MV-4-11 (cell line): ENCODE measurements at regions not wholly inside any gene's neighbourhood (a gene's known extent, or its start where the extent isn't known, plus 50 kb on each side); places are given as distances from the start of the nearest gene placed in this dataset.

Experiments
- DNase-seq: peaks from one replicate; lab custom pipeline; 2025; lab: John Stamatoyannopoulos, UW

DNA sequence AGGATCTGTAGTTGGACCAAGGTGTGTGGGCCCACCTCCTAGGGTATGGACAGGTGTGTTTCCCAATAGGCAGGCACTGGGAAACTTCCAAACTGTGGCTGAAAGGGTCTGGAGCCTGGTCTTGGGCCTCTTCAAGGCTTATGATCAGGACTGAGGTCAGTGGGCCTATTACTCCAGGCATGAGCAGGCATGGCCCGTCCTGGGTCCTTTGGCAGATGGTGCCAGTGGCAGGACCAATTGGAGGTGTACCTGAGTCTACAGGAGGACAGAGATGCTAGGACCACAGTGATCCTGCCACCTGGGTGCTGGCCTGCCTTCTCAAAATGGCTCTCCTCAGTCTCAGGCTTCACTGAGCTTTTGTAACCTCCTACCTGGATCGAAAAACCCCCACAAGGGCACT, 95.4 kb downstream of the RAB18 start:
- no peak for DNase-seq

DNA sequence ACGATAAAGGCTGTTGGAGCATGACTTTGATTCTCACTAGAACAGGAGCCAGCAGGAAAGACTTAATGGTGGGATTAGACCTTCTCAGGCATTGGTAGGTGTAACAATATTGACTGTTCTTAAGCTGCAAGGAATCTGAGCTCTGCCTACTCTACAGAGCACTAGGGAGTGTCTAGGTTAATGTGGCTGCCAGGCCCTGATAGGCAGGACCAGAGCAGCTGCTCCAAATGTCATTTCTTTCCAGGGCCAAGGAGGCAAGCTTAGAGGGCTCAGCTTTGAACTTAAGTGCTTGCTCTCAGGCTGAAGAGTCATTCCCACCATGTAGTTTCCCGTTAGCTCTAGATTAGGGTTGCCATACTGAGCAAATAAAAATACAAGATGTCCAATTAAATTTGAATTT, 96.8 kb downstream of the RAB18 start:
- no peak for DNase-seq

DNA sequence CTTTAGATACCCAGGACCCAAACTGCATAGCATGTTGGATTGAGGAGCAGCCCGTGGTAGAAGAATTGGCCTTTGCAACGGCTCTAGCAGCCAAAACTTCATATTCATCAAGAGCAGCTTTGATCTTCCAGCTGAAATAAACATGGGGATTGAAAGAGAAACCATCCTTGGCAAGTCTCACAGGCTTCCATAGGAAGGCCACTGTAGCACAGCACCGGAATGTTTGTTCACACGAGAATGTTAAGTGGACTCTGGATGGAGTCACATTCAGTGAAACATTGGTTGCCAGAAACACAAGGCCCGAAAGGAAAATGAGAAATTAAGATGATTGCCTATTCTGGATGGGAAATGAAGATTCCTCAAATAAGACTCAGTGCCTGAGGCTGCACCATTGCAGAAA, 97.4 kb downstream of the RAB18 start:
- DNase-seq, result no peak

DNA sequence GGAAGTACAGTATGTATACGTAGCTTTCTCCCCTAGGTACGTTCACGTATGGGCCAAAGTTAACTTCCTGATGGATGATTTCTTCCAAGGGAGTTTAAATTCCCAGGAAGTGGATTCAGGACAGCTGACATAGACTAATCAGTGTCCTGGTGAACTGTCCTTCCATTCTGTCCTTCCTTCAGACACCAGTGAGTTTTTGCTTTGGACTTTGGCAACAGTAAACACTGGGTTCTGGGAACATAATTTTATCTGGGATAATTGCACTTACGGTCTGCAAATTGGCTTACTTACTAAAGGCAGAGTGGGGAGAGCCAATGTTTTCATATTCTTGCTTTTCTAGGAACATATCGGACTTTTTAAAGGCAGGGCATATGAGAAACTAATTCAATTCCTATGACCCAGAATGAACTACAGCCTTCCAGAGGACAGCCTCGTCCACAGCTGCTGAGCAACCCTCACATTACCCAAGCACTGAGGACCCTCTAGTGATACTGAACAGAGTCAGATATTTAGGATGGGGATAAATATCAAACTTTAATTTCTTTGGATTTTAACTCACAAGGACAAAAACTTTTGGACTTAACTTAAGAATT, 97.9 kb downstream of the RAB18 start:
- no peak for DNase-seq

DNA sequence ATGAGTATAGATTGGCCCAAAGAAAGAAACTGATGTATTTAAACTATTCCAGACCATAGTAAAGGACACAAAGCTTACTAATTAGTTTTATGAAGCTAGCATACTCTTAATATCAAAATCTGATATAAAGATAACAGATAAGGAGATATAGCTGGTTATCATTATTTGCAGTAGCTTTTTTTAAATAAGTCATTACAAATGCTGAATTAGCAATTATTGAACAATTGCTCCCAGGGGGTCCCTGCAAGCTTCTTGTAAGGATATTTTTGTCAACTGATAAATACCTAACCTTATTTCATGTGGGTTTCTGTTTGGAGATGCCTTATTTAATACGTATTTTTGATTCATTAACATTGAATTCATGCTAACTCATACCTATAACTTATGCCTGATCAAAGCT, 99.0 kb downstream of the RAB18 start:
- no peak for DNase-seq

DNA sequence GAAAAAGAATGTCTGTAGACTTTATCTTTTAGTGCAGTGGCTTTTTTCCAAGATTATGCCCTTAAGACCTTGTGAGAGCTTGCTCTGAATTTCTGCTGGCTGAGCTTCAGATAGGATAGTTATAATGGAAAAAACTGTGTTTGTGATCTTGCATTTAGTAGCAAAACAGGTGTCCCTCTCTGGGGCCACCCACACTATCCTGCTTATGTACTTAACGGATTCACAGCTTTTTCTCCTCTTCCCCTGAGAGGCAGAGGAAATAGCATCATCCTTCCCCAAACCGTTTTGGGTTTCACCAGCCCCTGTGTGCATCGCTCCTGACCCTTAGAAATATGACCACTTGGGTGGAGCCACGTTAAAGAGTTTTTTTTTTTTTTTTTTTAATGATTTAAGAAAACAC, 101.2 kb downstream of the RAB18 start:
- no peak for DNase-seq

DNA sequence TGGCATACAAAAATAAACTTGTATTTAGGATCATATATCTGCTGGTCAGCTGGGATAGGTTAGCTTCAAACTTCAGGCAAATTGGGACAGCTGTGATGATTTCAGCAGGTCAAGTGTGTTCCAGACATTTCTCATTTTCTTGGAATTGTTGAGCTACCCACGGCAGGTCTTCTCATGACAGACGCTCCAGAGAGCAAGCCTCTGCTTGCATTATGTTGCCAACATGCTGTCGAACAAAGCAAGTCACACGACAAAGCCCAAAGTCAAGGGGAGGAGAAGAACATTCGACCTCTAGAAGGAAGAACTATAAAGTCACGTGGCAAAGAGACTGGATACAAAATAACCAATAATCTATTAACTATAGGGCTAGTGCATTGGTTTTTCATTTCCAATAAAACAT, 103.5 kb downstream of the RAB18 start:
- no peak for DNase-seq

DNA sequence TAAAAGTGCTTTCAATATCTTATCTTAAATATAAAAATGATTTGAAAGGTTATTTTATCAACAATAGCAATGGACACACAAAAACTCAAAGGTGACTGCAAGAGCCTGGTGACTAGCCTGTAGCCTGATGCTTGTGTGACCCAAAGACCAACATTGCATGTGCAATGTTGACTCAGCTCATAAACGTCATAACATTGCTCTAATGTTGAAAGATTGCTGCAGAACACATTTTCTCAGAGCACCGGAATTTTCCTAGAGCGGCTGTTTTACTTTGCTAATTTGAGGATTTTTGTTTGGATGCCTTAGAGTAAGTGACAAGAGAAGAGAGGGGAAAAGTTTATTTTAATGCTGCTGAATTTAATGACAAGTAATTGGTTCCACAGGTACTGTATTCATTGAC, 107.1 kb downstream of the RAB18 start:
- DNase-seq, result no peak

DNA sequence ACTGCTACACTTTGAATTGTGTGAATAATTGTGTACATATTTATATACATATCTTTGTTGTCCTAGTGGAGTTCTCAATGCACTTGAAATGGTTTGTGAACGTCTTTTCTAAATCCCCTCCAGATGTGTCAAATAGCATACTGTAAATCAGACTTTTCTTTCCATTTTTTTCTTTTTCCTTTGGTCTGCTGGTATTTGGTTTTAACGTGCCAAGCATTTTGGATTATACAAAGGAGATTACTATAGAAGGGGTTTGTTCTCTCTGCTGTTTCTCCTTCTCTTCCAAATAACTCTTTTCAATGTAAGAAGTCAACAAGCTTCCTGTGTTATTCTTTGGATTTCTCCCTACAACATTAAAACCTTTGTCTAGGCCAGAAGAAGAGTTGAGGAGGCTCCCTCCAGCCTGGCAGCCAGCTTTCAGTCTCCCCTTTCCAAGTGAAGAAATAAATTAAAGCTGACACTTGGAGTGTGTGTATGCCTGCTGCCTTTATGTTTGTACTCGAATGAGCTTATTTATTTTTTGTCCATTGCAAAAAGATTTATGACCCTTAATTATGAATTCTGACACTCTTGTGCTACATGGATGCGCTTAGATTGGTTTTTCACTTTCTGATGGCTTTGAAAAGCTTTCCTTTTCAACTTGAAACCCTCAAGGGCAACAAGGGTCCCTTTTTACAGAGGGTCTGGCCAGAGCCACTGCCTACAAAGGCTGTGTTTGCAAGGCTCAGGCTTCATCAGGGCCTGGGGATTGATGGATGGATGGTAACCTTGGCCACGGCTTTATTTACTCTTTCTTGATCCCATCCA, 107.8 kb downstream of the RAB18 start:
- no peak for DNase-seq

DNA sequence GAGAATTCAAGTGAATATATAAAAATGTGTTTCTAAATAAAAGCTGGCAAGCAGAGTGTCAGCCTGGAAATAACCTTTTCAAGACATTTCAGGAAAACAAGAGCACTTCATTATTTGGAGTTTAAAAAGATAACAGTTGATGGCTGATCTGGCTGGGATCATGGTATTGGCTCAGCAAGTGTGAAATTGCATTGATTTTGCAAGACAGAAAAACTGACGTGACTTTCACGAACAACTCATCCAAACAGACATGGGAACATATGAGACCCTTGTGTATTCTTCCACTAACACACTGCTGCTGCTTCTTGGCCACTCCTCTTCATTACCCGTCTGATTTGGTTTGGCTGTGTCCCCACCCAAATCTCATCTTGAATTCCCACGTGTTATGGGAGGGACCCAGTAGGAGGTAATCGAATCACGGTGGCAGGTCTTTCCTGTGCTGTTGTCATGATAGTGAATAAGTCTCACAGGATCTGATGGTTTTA, 108.5 kb downstream of the RAB18 start:
- no peak for DNase-seq

DNA sequence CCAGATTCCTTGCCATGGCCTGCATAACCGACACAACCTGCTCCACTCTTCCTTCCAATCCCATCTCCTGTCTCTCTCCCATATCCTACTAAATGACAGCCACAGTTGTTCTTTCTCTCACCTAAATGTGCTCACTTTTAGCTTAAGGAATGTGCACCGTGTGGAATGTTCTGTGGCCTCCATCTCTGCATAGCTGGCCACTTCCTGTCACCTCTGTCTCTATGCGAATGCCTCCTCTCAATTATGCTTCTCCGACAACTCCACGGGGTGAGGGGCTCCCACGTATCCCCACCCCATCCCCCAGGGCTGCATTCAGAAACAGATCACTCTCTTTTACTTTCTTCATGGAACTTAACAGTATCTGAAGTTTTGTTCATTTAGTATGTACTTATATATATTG, 110.7 kb downstream of the RAB18 start:
- no peak for DNase-seq

DNA sequence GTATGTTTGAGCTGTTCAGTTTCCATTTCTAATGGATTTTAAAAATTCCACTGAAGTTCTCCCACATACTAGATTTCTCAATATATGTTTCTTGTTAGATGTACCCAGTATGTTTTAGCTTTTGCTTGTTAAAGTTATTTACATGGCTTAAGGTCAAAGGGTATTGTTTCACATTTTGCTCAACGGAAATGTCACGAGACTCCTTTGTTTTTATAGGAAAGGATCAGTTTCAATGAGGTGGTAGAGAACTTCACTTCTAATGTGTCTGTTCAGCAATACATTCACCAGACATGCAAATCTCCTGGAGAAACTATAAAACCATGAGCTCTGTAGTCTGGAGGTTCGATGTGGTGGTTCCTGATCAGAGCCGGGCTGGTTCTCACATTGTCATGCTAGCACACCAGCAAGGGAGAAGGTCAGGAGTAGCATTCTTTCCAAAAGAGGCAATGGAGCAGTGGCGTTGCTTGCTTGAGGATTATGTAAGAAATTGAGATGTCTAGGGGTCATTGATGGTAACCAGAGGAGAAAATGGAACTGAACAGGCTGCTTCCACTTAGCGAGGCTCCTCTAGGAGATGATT, 114.0 kb downstream of the RAB18 start:
- DNase-seq, result no peak

DNA sequence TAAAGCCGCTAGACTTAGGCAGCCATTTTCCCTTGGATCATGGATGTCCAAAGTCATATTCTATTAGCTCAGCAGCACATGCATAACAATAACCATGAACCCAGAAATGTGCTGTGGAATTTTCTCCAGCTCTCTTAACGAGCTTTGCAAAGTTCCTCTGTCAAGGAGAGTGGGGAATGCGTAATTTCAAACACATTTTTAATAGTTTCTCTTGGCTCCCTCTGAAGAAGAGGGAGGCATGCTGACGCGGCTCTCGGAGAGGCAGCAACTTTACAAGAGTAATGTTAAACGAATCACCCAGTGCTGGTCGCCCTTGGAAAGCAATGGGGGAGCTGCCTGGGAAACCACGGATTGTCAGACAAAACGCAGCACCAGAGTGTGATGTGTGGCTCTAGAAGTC, 114.8 kb downstream of the RAB18 start:
- no peak for DNase-seq

DNA sequence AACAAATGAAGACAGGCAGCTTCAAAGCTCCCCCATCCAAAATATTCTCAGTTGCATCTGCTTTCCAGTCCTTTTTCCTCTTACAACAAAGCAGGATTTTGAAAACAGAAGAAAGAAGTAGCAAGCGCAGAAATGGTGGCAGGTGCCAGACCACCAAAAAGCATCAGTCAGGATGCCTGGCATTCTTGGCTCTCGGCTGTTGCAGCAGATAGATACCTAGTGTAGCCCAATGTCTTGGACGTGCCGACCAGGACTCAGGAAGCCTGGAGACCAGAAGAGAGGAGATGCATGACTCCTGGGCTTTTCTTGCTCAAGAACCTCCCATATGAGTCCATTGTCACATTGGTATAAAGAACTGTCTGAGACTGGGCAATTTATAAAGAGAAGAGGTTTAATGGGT, 115.2 kb downstream of the RAB18 start:
- no peak for DNase-seq

DNA sequence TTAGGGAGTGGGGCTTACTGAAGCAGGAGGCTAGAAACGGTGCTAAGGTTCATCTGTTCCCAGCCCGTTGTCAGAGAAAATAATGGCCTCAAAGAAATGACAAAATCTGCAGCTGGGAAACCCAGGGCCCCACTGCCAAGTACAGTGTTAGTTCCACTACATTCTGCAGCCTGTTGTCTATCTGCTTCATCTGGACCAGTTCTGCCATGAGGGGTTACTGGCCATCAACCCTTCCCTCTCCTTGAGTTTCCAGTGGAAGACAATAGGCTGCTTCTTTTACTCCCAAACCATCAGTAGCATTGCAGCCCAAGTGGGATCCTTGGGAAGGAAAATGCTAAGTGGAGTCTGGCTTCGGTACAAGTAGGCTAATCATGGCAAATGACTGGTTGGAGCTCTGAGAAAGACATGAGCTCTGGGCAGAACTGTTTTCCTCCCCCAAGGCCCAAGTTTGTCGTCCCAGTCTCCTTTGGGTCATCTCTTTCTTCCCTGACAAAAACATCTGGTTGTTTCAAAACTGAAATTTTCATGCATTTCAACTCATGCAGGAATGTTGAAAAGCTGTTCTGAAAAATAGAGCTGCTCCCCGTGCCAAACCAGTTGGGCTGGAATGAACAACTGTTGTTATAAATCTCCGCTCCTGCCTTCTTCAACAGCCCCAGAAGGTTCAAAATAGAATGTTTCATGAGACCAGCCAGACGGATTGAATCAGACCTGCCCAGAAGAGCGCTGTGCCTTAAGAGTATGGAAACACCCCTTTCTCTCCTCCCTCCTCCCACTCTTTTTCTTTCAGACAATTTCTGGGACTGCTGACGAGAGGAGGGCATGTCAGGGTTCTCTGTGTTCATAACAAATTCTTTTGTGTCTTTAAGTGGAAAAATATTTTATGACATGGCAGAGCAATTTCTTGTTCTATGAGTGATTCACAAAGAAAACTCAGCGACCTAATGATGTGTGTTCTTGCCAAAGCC, 116.6 kb downstream of the RAB18 start:
- no peak for DNase-seq

DNA sequence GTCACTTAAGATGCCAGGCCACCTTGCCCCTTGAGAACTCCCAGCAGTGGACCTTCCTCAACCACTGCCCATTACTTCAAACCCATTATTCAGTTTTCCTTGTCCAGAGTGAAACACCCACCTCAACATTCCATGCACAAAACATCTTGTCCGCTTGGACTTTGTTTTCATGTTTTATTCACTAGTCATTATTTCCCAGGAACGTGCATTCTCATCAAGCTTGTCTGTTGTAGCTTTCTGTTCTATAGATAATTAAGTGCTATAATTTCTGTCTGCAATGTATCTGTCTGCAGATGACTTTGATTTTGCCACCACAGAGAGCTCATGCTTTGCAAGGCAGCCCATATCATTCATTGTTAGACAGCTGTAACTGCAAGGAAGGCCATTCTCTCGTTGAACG, 117.4 kb downstream of the RAB18 start:
- DNase-seq, result no peak

DNA sequence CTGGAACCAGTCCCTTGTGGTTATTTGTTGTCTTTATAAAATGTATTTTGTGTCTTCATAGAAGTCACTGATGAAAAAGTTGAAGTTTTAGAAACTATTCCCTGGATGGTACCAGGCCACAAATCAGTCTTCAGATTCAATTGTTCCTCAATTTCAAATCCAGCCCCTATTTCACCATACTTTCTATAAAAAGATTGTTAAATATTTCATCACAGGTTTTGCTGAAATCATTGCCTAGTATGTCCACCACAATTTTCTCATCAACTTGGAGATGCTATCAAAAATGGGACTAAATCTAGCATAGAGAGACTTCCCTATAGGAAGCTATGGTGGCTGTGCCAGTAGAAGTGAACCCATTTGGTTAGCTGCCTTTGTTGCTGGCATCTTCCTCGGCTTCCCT, 118.5 kb downstream of the RAB18 start:
- DNase-seq, result peak; percentile 62
